Psoas muscle (tissue), 7 donors: ENCODE measurements at regions not wholly inside any gene's neighbourhood (a gene's known extent, or its start where the extent isn't known, plus 50 kb on each side); places are given as distances from the start of the nearest gene placed in this dataset.

Source experiments
- ATAC-seq, 4 donors: fragments of 200-7000 bp; cut with Tn5 transposase; one replicate each; pipeline ENCODE4 v1.9.1; 2020; ENCODE audit warnings: moderate library complexity in 3 of 4, mild to moderate bottlenecking in 2 of 4
- DNase-seq, 2 donors: peaks; one replicate each; pipeline ENCODE4 v3.0.0-alpha.2; 2020
- H3K27ac ChIP-seq: fragments of 200-600 bp; one replicate; pipeline ENCODE4 v1.8.0; 2022
- H3K27me3 ChIP-seq, 3 donors: fragments of 200-600 bp in 1 of 3; one replicate each; pipeline versions ENCODE4 v1.6.1 to v1.8.0; 2013 to 2022; ENCODE audit warnings: low read length in 2 of 3, mild to moderate bottlenecking in 2 of 3, moderate library complexity in 1 of 3; ENCODE audit not compliant: insufficient read depth in 3 of 3
- H3K36me3 ChIP-seq, 2 donors: fragments of 200-600 bp in 1 of 2; one replicate each; pipeline versions ENCODE4 v1.6.1 to v1.8.0; 2013 to 2022; ENCODE audit warnings: low read depth in 1 of 2, mild to moderate bottlenecking in 1 of 2, moderate library complexity in 1 of 2; ENCODE audit not compliant: insufficient read depth in 1 of 2
- H3K4me1 ChIP-seq: fragments of 200-600 bp; one replicate; pipeline ENCODE4 v1.8.0; 2022
- H3K4me3 ChIP-seq: fragments of 200-600 bp; one replicate; pipeline ENCODE4 v1.8.0; 2022; ENCODE audit warnings: mild to moderate bottlenecking
- H3K9me3 ChIP-seq: fragments of 200-600 bp; one replicate; pipeline ENCODE4 v1.8.0; 2022
- CTCF ChIP-seq: fragments of 200-600 bp; IDR thresholded peaks from one replicate; pipeline ENCODE4 v1.8.0; 2022; ENCODE audit warnings: antibody characterized with exemption
- WGBS, 3 donors: extraction: QIAGEN DNeasy Blood & Tissue Kit; methylation state at CpG; one replicate each; pipeline versions ENCODE4 v1.1.6 to v1.1.7; 2013; 5-methylcytosine and 5-hydroxymethylcytosine counted together
- intact Hi-C, 2 donors: fragments of 100-400 bp; cut with DNase I; formaldehyde crosslinking; loops; one replicate each; pipeline versions ENCODE4 v1.11.0 to v1.14.2; 2022
- donor health status: healthy with polysubstance abuse.
- donor health status: DM: no; HTN: no; CAD: no; lungs with moderate emphysema.
- donor health status: Bipolar disorder and iron deficiency.
- donor health status: healthy.
- donor health status: DM: yes; HTN: yes; CAD: no.
- donor health status: DM: no; HTN: no; CAD: no.
- donor health status: DM: yes; HTN: yes; CAD: no.

GRCh38 chr14:34270361-34270760 is 191.7 kb downstream of the SPTSSA start:
- H3K4me1 ChIP-seq: no peaks in the 10 kb centered on the region
- no peaks in the 10 kb centered on the region for H3K27me3 ChIP-seq
- no peak for TF ChIP-seq CTCF
- H3K36me3 ChIP-seq: no peaks in the 10 kb centered on the region
- no peak for DNase-seq
- H3K4me3 ChIP-seq: no peak overlapping the region
- H3K9me3 ChIP-seq: no peaks in the 10 kb centered on the region
- H3K27ac ChIP-seq: no peak overlapping the region
- WGBS, 3 donors: 78 to 82% (median 78%) methylated on average over 5 of the region's 5 CpGs
- intact Hi-C loops: no loop called here
- ATAC-seq: no peak

GRCh38 chr14:34266344-34266743 is 195.7 kb downstream of the SPTSSA start:
- intact Hi-C loops: no loop called here
- Histone ChIP-seq H3K4me1 (no peaks in the 10 kb centered on the region), H3K36me3 (no peaks in the 10 kb centered on the region), H3K9me3 (no peaks in the 10 kb centered on the region), H3K27ac (no peak overlapping the region), H3K27me3 (no peaks in the 10 kb centered on the region), H3K4me3 (no peak overlapping the region)
- DNase-seq (no peak), ATAC-seq (no peak)
- 72 to 82% (median 75%) methylated on average over 4 of the region's 4 CpGs for WGBS, 3 donors
- TF ChIP-seq CTCF: no peak

DNA sequence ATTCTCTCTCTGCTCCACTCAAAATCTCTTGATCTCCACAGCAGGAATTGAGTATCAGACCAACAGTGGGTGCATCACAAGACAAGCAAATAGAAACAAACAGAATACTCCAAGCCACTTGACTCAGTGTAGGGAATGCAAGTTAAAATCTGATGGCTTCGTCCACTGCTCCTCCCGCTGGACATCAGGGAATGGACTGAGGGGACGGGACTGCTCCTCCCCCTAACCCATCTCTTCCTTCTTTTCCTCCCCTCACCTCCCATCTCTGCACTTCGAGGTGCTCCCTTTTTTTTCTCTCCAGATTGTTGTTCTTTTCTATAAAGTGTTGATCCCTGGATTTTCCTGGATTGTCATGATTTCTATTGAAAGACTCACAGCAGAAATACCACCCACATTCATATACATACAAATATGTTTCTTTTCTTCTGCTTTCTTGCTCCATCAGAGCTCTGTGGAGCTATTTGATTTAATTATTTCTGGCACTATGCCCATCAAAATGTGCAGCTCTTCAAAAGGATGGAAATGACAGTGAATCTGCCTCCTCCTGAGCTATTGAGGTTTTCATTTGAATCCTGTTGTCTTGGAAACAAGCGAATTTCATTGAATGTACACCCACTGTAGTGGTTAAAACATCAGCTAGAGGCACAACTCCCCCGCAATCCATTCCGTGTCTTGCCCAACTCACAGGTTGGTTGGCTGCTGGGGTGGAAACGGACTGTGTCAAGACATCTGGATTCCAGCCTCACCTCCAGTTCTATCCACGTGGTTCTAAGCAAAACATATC is 199.7 kb downstream of the SPTSSA start:
- no peaks in the 10 kb centered on the region for H3K4me1 ChIP-seq
- no peak for TF ChIP-seq CTCF
- no peaks in the 10 kb centered on the region for H3K27me3 ChIP-seq
- DNase-seq: no peak
- H3K9me3 ChIP-seq: no peaks in the 10 kb centered on the region
- intact Hi-C loops: no loop called here
- no peaks in the 10 kb centered on the region for H3K36me3 ChIP-seq
- no peak overlapping the region for H3K27ac ChIP-seq
- 66 to 72% (median 68%) methylated on average over 9 of the region's 9 CpGs for WGBS, 3 donors
- H3K4me3 ChIP-seq: no peak overlapping the region
- ATAC-seq: no peak

GRCh38 chr14:34259996-34260395 is 202.0 kb downstream of the SPTSSA start:
- no peaks in the 10 kb centered on the region for H3K36me3 ChIP-seq
- no peak for DNase-seq
- no peak overlapping the region for H3K27ac ChIP-seq
- no peaks in the 10 kb centered on the region for H3K9me3 ChIP-seq
- intact Hi-C loops: no loop called here
- no peak for TF ChIP-seq CTCF
- no peaks in the 10 kb centered on the region for H3K27me3 ChIP-seq
- H3K4me1 ChIP-seq: no peaks in the 10 kb centered on the region
- no peak overlapping the region for H3K4me3 ChIP-seq
- no peak for ATAC-seq

GRCh38 chr14:34258318-34258717 is 203.7 kb downstream of the SPTSSA start:
- no peak for ATAC-seq
- Histone ChIP-seq H3K27me3 (no peaks in the 10 kb centered on the region), H3K27ac (no peak overlapping the region), H3K9me3 (no peaks in the 10 kb centered on the region), H3K4me1 (no peaks in the 10 kb centered on the region), H3K4me3 (no peak overlapping the region), H3K36me3 (no peaks in the 10 kb centered on the region)
- TF ChIP-seq CTCF: no peak
- WGBS, 3 donors: 7 to 23% (median 11%) methylated on average over 1 of the region's 1 CpG
- intact Hi-C loops: no loop called here
- DNase-seq: no peak
